NCI-H187 treated with DMSO at 0.1 percent for 48 hours (cell line): ENCODE measurements at regions not wholly inside any gene's neighbourhood (a gene's known extent, or its start where the extent isn't known, plus 50 kb on each side); places are given as distances from the start of the nearest gene placed in this dataset.
"Not testable (repeated sequence)": the region's sequence is repeated elsewhere in the genome, so short reads cannot be mapped to it uniquely, and the experiment has no call there.

Source experiments
- DNase-seq: peaks from one replicate; lab custom pipeline; 2025; lab: John Stamatoyannopoulos, UW

DNA sequence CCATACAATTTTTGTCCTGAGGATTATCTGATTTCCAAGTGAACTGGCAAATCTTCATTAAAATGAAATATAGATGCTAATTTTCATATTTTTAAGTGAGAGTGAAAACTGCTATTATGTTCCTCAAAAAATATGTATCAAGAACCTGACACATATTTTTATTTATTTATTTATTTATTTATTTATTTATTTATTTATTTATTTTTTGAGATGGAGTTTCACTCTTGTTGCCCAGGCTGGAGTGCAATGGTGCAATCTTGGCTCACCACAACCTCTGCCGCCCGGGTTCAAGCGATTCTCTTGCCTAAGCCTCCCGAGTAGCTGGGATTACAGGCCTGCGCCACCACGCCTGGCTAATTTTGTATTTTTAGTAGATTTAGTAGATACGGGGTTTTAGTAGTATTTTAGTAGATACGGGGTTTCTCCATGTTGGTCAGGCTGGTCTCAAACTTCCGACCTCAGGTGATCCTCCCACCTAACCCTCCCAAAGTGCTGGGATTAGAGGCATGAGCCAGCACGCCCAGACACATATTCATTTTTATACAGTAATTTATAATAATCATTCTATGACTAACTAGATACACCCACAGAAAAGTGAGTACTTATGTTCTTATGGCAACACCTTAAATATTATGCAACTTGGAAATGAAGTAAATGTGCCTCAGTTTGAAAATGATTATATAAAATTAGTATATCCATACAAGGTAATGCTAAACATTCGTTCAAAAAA lies 248.3 kb downstream of the CDH7 start:
- DNase-seq: not testable (repeated sequence)

DNA sequence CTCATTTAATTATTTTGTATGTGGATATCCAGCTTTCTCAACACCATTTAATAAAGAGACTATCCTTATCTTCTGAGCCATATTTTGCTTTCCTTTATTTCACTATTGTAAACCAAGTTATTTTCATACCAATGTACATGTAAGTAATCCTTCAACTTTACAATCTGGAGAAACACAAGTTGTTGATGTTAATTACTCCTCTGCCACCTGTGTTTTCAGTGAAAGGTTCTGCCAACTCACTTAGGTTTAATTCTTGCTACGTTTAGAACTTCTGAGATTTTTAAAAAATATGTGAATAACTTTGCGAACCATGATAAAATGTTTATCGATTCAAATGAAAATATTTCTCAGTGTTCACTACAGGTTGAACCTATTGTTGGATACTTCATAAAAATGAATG lies 244.4 kb downstream of the CDH7 start:
- no peak for DNase-seq

DNA sequence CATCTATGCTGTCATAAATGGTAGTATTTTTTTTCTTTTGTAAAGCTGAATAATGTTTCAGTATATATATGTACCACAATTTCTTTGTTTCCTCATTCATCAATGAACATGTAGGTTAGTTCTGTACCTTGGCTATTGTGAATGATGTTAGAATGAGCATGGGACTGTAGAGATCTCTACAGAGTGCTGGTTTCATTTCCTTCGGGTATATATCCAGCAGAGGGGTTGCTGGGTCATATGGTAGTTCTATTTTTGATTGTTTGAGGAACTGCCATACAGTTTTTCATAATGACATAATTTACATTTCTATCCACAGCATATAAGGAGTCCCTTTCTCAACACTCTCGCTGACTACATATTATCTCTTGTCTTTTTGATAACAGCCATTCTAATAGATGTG lies 243.5 kb downstream of the CDH7 start:
- DNase-seq: no peak

DNA sequence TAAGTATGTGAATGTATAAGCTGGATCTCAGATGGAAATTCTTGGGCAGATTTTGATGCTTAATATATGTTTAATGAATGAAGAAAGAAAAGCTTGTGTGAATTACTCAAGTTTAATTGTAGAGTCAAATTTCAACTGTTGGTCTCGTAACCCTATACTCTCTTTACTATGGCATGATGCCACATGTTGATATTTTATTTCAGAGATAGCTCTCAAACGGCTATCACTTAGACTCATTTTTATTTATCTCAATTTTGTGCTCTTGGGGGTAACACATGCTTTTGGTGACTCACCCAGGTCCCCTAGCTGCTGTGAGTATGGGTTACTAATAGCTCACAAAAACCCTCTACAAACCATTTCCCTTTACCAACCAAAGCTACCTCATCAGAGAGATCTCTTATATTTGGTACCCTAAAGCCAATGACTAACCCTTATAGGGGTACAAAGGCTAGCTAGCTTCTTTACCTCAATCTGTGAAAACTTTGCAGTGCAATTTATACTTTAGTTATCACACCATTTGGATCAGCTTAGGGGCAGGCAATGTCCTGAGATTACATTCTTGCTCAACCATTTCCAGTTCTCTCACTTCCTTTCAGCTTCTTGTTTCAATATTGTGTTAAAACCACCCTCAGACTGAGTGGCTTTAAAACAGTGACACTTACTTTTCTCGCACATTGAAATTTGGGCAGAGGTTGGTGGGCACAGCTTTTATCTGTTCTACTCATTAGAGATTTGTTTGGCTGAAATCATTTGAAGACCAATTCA lies 240.3 kb downstream of the CDH7 start:
- DNase-seq: no peak

DNA sequence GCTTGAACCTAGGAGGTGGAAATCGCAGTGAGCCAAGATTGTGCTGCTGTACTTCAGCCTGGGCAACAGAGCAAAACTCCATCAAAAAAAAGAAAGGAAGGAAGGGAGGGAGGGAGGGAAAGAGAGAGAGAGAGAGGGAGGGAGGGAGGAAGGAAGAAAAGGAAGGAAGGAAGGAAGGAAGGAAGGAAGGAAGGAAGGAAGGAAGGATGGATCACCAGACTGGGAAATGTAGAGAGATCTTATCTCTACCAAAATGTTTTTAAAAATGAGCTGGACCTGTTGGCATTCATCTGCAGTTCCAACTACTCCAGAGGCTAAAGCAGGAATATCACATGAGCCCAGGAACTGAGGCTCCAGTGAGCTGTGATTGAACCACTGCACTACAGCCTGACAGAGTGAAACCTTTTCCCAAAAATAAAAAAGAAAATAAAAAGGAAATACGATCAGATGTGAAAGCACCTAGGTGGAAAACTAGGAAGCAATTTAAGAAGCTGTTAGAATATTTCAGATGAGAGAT lies 239.4 kb downstream of the CDH7 start:
- no peak for DNase-seq

DNA sequence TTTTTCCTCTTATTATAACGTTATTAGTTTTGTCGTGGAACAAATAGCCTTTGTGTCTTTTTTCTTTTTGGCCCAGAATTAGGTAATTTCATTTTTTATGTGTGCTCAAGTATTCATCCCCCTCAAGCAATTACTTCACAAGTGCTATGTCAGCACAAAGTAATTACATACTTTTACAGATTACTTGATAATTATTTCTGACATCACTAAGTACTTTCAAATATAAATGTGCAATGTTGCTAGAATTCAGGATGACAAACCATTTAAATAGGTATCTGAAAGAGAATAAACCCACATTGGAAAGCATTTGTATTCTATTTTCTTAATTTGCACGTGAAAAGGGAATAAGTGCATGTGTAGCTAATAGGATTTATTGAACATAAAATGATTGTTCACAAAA lies 238.2 kb downstream of the CDH7 start:
- no peak for DNase-seq

DNA sequence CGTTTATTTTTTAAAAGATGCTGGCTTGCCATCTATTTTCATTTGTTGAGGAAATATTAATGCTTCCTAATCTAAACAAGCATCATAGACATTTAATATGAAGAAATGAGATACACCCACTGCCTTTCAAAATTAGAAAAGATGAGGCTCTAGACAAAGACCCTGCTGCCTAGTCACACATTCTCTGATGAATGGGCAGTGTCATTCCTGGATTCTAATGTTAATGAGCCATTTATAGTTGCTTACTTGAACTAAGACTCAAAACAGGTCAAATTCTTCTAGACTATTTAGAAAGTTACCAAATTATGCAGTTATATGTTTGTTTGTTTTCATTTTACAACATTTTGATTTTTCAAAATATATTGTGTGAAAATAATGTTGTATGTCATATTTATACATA lies 237.6 kb downstream of the CDH7 start:
- no peak for DNase-seq

DNA sequence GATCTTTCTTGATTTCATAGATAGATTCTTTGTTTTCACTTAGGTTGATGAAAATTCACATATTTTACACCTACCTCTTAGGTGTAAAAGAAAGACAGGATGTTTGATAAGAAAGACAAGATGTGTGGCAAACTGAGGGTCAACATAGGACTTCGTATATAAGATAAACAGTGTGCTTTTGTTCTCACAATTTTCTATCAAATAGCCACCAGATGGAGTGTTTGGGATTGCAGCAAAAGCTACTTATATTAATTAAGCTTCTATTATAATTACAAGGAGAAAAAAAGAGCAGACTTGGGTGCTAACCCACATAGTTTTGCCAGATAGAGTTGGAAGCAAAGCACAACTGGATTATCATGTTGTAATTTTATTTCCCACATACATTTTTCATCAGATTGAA lies 232.9 kb downstream of the CDH7 start:
- DNase-seq: no peak

DNA sequence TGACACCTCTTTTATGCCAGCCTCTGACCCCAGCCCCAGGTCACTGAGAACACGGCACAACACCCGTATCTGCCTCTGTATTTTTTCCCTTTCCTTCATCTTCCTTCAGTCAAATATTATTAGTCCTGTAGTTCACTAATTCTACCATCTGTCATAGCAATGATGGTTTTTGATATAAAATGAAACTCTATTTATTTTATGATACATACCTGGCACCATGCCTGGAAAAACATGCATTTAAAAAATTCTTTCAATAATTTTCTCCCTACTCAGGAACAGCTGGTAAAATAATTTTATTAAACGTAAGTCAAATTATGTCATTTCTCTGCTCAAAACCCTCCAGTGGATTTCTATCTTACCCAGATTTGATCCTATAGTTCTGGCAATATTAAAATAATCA lies 224.7 kb downstream of the CDH7 start:
- no peak for DNase-seq

DNA sequence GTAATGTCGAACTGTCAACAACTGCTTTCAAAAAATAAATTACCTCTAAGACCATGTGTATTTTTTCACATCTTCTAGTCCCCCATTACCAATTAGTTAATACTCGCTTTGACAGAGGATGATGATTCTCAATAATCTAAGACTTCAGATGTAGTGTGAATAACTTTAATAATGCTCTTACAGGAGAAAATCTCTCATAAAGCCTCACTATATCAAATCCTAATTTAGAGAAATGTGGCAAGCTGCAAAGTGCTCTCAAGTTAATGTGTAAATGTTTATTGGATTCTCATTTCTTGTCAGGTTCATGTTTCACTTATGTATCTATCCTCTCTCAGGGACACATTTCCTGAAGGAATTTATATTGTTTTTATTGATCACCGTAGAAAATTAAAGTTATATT lies 223.9 kb downstream of the CDH7 start:
- no peak for DNase-seq

DNA sequence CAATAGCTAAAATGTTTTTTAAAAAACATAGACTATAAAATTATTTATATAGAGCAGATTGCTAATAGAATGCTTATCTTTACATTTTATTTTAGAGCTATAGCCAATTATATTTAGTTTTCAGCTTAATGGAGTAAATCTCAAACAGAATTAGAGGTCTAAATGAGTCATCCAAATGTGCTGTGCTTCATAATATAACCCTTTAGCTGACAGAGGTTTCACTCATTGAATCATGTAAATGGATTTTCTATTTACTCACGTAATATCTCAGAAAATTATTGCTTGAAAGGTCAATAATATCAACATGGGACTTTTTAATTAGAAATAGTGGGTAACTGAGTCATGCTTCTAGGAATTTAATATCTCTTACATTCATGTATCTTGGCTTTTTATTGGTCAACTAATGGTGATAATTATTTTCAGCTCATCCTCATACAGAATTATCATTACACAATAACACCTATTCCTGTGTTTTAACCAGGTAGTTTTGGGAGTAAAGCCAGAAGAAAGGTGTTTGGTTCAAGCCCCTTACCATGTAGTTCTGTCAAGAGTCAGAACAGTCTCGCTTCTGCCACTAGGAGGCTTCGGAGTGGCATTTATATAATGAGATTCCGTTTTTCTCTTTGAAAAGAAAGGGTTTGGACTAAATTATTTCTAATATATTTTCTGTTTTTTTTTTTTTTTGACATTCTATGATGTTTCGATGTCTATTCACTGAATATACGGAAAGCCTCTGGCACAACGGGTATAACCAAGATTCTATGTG lies 217.6 kb downstream of the CDH7 start:
- DNase-seq: no peak

DNA sequence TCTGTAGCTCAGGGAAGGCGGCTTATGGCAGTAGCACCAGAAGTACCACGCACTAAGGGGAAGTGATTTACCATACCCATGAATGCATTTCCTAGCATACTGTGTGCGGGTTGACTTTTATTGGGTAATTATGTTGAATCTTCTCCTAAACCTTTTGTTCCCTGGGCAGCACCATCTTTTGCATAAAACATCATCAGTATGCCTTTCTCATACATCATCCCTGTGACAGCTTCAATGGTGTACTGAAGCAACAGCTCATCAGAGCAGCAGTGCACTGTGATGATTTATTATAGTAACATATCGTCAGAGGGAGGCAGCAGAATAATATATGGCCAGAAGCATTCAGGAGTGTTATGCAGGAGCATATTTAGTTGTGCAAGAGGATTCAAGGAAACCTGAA lies 204.9 kb downstream of the CDH7 start:
- DNase-seq: no peak

DNA sequence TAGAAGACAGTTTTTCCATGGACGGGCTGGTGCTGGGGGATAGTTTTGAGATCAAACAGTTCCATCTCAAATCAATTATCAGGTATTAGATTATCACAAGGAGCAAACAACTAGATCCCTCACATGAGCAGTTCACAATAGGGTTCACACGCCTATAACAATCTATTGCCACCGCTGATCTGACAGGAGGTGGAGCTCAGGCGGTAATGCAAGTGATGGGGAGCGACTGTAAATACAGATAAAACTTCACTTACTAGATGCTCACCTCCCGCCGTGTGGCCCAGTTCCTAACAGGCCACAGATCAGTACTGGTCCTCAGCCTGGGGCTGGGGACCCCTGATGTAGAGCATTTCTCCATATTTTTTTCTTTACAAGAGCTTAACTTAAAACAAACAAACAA lies 203.6 kb downstream of the CDH7 start:
- DNase-seq: no peak

DNA sequence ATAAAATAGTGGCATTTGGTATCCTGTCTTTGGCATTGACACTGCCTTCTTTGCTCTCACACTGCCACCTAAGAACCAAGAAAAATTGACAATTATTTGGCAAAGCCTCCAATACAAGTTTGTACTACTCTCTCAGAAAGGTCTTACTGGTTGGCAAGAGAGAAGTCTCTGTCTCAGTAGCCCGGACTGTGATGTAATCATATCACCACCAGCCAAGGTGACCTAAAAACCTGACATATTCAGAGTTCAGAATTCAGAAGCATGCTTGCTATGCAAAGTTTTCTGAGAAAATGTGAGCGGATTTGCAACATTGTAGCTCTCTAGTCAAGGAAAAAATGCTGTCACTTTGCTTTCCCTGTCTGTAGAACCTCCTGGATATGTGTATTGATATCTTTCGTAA lies 196.0 kb downstream of the CDH7 start:
- DNase-seq: no peak

DNA sequence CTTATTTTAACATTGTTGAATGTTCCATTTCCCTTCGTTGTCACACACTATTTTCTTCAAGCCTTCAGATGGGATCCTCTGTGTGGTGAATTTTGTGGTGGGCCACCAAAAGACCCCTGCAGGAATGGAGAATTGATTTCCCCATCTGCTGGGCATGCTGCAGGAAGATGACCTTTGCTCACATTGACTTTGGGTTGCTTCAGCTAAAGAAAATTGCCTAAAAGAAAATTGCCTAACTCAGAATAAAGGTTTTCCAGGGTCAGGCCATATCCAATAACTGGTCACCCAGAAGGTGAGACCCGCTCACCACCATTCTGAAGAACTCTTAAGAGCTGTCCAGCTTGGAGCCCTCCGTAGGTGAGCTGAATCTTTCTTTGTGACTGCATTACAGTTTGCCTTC lies 192.5 kb downstream of the CDH7 start:
- no peak for DNase-seq

DNA sequence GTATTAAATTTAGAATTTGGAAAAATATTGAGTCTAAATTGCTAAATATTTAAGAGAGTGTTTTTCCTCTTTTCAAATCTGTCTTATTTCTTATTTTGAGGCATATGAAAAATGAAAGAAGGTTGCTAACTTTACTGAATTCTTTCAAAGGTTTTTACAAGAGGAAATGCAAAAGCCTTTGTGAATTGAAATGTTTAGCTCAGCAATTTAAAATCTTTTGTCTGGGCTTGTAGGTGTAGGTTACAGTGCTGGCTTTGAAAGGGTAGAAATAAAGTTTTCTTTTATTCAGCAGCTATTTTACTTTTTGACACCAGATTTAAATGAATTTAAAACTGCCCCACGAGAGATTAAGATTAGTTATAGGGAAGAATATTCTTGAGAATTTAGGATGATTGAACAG lies 192.0 kb downstream of the CDH7 start:
- DNase-seq: no peak

DNA sequence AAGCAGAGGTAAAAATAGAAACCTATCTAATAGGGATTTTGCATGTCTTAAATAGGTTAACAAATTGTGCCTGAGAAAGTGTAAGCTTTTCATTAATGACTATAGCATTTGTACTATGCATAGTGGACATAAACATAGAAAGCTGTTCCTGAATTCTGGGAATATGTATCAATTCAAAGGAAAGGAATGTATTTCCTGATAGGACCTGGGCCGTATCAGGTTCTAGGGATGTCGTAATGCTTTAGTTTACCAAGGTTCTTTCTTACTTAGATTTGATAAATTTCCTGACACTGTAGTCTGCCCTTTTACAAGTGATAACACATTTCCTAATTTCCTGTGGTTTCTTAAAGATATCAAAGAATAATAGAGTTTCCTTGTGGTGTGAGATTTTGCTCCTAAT lies 191.3 kb downstream of the CDH7 start:
- no peak for DNase-seq

DNA sequence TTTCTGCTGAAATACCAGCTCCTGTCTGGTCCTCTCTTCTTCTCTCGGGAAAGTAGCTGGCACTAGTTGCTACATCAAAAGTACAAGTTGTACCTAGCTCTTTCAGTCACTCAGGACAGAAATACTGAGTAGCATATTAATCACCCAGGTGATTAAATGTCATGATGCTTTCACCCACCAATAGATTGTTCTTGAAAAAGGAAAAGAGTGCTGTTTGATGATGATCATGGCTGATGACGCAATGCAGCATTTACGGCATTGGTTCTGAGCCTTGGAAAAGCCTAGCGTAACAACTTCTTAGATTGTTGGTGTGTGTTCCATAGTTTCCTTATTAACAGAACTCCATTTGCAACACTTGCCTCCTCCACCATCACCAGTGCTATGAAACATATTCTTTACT lies 190.7 kb downstream of the CDH7 start:
- no peak for DNase-seq
